PC-9 (cell line): ENCODE measurements at regions not wholly inside any gene's neighbourhood (a gene's known extent, or its start where the extent isn't known, plus 50 kb on each side); places are given as distances from the start of the nearest gene placed in this dataset.

Source experiments
- BruUV-seq: library from RNA; stranded (reverse); fragments of 400-500 nt; replicated peaks from 2 replicates; lab custom pipeline; 2021; lab: Mats Ljungman, UMichigan
- CTCF ChIA-PET: fragments of 300-600 bp; sonication (Branson Sonifier 250); formaldehyde crosslinking; loops from one replicate; lab custom pipeline; 2022; ENCODE audit warnings: antibody characterized with exemption; lab: Charles Lee
- POLR2A ChIA-PET: fragments of 300-600 bp; sonication (Branson Sonifier 250); formaldehyde crosslinking; loops from one replicate; lab custom pipeline; 2022; ENCODE audit warnings: antibody characterized with exemption; ENCODE audit not compliant: unreplicated experiment; lab: Charles Lee
- DNase-seq, 2 experiments: peaks; one replicate each; pipeline versions ENCODE4 v3.0.0 to v3.0.0-alpha.2; 2015 to 2022; ENCODE audit warnings: mixed read lengths in 1 of 2
- H2AFZ ChIP-seq: fragments of 200-600 bp; sonication (generic); 2 replicates; pipeline ENCODE4 v1.8.1; 2017; ENCODE audit warnings: antibody characterized with exemption
- H3F3A ChIP-seq: fragments of 200-600 bp; sonication (generic); 2 replicates; pipeline ENCODE4 v1.8.1; 2017; ENCODE audit warnings: antibody characterized with exemption, mild to moderate bottlenecking, low read depth; ENCODE audit not compliant: insufficient read depth
- H3K27ac ChIP-seq: fragments of 200-600 bp; sonication (generic); 2 replicates; pipeline ENCODE4 v1.6.1; 2016; ENCODE audit warnings: mixed run types
- H3K27me3 ChIP-seq: fragments of 200-600 bp; sonication (generic); 2 replicates; pipeline ENCODE4 v1.6.1; 2016; ENCODE audit warnings: low read depth, mixed run types; ENCODE audit not compliant: insufficient read depth
- H3K36me3 ChIP-seq: fragments of 200-600 bp; sonication (generic); 2 replicates; pipeline ENCODE4 v1.6.1; 2016; ENCODE audit warnings: low read depth, mixed run types
- H3K4me1 ChIP-seq: fragments of 200-600 bp; sonication (generic); replicated peaks from 2 replicates; pipeline ENCODE4 v1.6.1; 2016; ENCODE audit warnings: mixed run types; ENCODE audit not compliant: insufficient read depth
- H3K4me2 ChIP-seq: fragments of 200-600 bp; sonication (generic); 2 replicates; pipeline ENCODE4 v1.6.1; 2017; ENCODE audit warnings: mixed run types
- H3K4me3 ChIP-seq: fragments of 200-600 bp; sonication (generic); 2 replicates; pipeline ENCODE4 v1.6.1; 2016; ENCODE audit warnings: mixed run types
- H3K79me2 ChIP-seq: fragments of 200-600 bp; sonication (generic); 2 replicates; pipeline ENCODE4 v1.6.1; 2017; ENCODE audit warnings: low read depth, mixed run types
- H3K9me2 ChIP-seq: fragments of 200-600 bp; sonication (generic); 2 replicates; pipeline ENCODE4 v1.8.1; 2017; ENCODE audit warnings: mild to moderate bottlenecking; ENCODE audit not compliant: insufficient read depth
- H3K9me3 ChIP-seq: fragments of 200-600 bp; sonication (generic); 2 replicates; pipeline ENCODE4 v1.8.1; 2016; ENCODE audit warnings: low read depth; ENCODE audit not compliant: insufficient read depth
- H4K20me1 ChIP-seq: fragments of 200-600 bp; sonication (generic); 2 replicates; pipeline ENCODE4 v1.8.1; 2017; ENCODE audit not compliant: insufficient read depth
- CTCF ChIP-seq: fragments of 200-600 bp; sonication (generic); conservative IDR thresholded peaks from 2 replicates; pipeline ENCODE4 v1.6.1; 2017; ENCODE audit warnings: mixed run types, antibody characterized with exemption, mild to moderate bottlenecking, moderate library complexity
- EZH2 ChIP-seq: fragments of 200-600 bp; sonication (generic); IDR thresholded peaks from 2 replicates; pipeline ENCODE4 v1.8.0; 2017; ENCODE audit warnings: antibody characterized with exemption, low read depth
- intact Hi-C: fragments of 100-400 bp; cut with micrococcal nuclease; formaldehyde crosslinking; loops from one replicate; pipeline ENCODE4 v1.10.0; 2022; ENCODE audit not compliant: unreplicated experiment

- H3K79me2 ChIP-seq = no peaks in the 10 kb centered on the region
- no peak overlapping the region for H3K27ac ChIP-seq
- CTCF ChIA-PET = no interaction called here
- no peak overlapping the region for H2AFZ ChIP-seq
- H3K9me3 ChIP-seq = no peaks in the 10 kb centered on the region
- no peaks in the 10 kb centered on the region for H3K36me3 ChIP-seq
- no peaks in the 10 kb centered on the region for H3K27me3 ChIP-seq
- H3K4me3 ChIP-seq = no peak overlapping the region
- no peaks in the 10 kb centered on the region for H4K20me1 ChIP-seq
- POLR2A ChIA-PET = no interaction called here
- no peaks in the 10 kb centered on the region for H3K9me2 ChIP-seq
- no peak overlapping the region for H3K4me2 ChIP-seq
- intact Hi-C loops = no loop called here
- no peak for DNase-seq
- no TSS peak for BruUV-seq
- H3K4me1 ChIP-seq = no peaks in the 10 kb centered on the region
- TF ChIP-seq CTCF (no peak), EZH2 (no peak)
- H3F3A ChIP-seq = no peaks in the 10 kb centered on the region
These were observed 1152.6 kb downstream of the NSUN3 start for GRCh38 chr3:95215437-95215957.

- H3K36me3 ChIP-seq = no peaks in the 10 kb centered on the region
- no peaks in the 10 kb centered on the region for H4K20me1 ChIP-seq
- H3K4me1 ChIP-seq = no peaks in the 10 kb centered on the region
- H3K79me2 ChIP-seq = no peaks in the 10 kb centered on the region
- intact Hi-C loops = no loop called here
- H2AFZ ChIP-seq = no peak overlapping the region
- H3K9me2 ChIP-seq = no peaks in the 10 kb centered on the region
- H3F3A ChIP-seq = no peaks in the 10 kb centered on the region
- no peaks in the 10 kb centered on the region for H3K9me3 ChIP-seq
- TF ChIP-seq EZH2 = no peak
- no peak for TF ChIP-seq CTCF
- H3K4me2 ChIP-seq = no peak overlapping the region
- no TSS peak for BruUV-seq
- H3K4me3 ChIP-seq = no peak overlapping the region
- ChIA-PET CTCF (no interaction called here), POLR2A (no interaction called here)
- H3K27ac ChIP-seq = no peak overlapping the region
- DNase-seq = no peak
- H3K27me3 ChIP-seq = no peaks in the 10 kb centered on the region
These were observed 1154.8 kb downstream of the NSUN3 start for GRCh38 chr3:95217661-95218060.

- H3K4me2 ChIP-seq = no peak overlapping the region
- no peak overlapping the region for H3K4me3 ChIP-seq
- no peak for TF ChIP-seq CTCF
- no peak for TF ChIP-seq EZH2
- no peaks in the 10 kb centered on the region for H3K79me2 ChIP-seq
- DNase-seq = no peak
- H3K9me2 ChIP-seq = no peaks in the 10 kb centered on the region
- no peaks in the 10 kb centered on the region for H3K9me3 ChIP-seq
- no peaks in the 10 kb centered on the region for H4K20me1 ChIP-seq
- no peaks in the 10 kb centered on the region for H3K27me3 ChIP-seq
- BruUV-seq = no TSS peak
- H3K36me3 ChIP-seq = no peaks in the 10 kb centered on the region
- CTCF ChIA-PET = no interaction called here
- H3K4me1 ChIP-seq = no peaks in the 10 kb centered on the region
- POLR2A ChIA-PET = no interaction called here
- H3K27ac ChIP-seq = no peak overlapping the region
- H2AFZ ChIP-seq = no peak overlapping the region
- H3F3A ChIP-seq = no peaks in the 10 kb centered on the region
- intact Hi-C loops = no loop called here
These were observed 1155.6 kb downstream of the NSUN3 start for GRCh38 chr3:95218484-95218883.
